Right ventricle myocardium inferior (tissue), 1 donor: ENCODE measurements at regions not wholly inside any gene's neighbourhood (a gene's known extent, or its start where the extent isn't known, plus 50 kb on each side); places are given as distances from the start of the nearest gene placed in this dataset.
"Not testable (repeated sequence)": the region's sequence is repeated elsewhere in the genome, so short reads cannot be mapped to it uniquely, and the experiment has no call there.

Source experiments
- ATAC-seq: fragments of 200-7000 bp; cut with Tn5 transposase; one replicate; pipeline ENCODE4 v1.9.1; 2020; ENCODE audit warnings: mild to moderate bottlenecking, moderate library complexity
- DNase-seq: peaks from one replicate; pipeline ENCODE4 v3.0.0; 2021; ENCODE audit errors: missing footprints
- intact Hi-C: fragments of 100-400 bp; cut with DNase I; formaldehyde crosslinking; loops from one replicate; pipeline ENCODE4 v1.11.0; 2022
- donor health status: DM: no; HTN: yes; CAD: no; lungs with severe emphysema.

DNA sequence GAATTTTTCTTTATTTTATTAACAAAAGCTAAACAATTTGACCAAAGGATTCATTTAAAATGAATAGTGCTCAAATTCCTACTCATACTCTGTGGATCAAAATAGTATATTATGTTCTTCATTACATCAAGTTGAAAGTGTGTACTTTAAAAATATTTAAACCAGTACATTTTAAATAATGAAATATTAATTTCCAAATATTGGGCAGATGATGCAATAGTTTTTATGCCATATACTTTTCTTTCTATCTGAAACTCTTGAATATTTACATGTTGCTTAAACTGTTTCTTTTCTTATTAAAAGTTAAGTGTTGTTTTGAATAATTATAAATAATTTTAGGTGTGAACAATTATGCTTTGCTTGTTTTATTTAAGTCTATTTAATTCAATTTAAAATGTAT lies 144.7 kb upstream of the TMPRSS15 start:
- no peak for DNase-seq
- ATAC-seq: no peak
- intact Hi-C loops: no loop called here

GRCh38 chr21:18549214-18549905 lies 145.8 kb upstream of the TMPRSS15 start:
- no peak for ATAC-seq
- intact Hi-C loops: no loop called here

DNA sequence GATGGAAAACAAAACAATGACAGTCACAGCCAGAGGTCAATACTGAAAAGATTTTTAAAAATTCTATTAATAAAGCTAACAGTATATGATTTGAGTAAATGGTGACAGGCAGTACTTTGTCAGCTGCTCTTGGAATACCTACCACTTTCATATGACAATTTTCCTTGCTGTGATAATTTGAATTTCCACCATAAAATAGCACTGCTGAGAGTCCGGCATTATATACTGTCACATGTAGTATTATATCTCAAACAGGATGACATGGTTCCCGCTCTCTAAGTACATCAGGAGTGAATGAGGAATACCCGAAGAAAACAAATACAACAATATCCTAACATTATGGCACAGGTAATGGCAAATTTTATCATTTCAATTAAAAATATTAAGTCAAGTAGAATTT lies 146.8 kb upstream of the TMPRSS15 start:
- intact Hi-C loops: no loop called here
- ATAC-seq: no peak
- DNase-seq: no peak

More at GRCh38 chr21:18549214-18549905, 145.8 kb upstream of the TMPRSS15 start:
- DNase-seq: no peak

GRCh38 chr21:18553786-18554185 lies 150.2 kb upstream of the TMPRSS15 start:
- DNase-seq (no peak), ATAC-seq (no peak)

DNA sequence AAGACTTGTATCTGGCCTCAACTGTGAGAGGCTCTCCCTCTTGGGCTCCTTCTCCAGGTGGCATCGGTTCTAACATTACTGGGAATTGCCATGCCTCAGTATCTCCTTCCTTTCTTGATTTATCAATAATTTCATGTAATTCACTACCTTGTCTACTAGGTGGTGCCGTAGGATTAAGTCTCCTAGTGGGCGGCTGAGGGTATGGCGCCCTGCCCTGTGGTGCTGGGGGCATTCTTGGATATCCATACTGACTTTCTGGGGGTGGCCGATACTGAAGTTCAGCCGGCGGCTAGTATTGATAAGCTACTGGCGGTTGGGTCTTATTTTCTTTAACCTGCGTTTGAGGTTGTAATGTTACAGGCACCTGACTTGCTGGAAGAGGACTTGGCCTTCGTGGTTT lies 164.2 kb upstream of the TMPRSS15 start:
- intact Hi-C loops, ATAC-seq, DNase-seq: not testable (repeated sequence)

More at GRCh38 chr21:18553786-18554185, 150.2 kb upstream of the TMPRSS15 start:
- intact Hi-C loops: no loop called here

DNA sequence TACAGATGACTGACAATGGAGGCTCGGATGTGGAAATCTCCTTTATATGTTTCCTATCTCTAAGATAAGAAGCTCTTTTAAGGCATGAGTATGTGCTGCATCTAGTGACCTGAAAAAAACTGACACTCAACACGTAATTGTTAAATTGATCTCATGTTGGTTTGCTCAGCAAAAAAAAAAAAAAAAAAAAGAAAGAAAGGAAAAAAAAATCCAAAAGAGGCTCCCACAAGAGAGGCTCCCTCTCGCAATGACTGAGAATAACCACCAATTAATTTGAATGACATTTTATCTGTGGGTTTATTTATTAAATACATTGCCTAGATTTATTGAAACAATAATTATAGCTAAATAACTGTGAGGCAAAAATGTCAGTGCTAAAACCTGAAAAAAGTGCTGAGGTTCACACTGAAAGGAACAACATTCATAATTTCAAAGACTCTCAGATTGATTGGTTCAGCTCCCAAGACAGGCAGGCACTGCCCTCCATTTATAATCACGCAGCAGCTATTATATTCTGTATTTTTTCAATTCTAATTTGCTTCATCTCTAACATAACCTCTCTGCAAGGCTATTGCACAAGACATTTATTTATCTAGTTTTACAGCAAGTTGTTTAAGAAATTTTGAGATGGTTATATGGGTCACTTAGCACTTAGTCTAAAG lies 184.5 kb upstream of the TMPRSS15 start:
- intact Hi-C loops: no loop called here

DNA sequence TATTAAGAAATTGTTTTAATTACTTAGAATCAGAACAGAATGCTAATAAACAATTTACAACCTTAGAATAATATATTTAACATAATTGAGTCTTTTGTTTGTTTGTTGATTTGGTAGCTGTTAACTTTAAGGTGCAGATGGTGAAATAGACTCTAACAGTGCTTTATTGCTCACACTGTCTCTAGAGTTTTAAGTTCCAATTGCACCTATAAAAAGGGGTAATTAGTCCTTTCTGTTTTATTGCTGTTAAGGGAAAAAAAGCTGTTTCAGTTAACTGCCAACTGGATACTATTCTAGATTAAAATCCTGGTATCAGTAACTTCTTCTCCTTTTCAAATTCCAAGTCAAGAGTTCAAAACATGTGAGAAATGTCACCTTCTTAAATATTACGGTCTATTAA lies 197.6 kb upstream of the TMPRSS15 start:
- ATAC-seq (no peak), DNase-seq (no peak)
- intact Hi-C loops: no loop called here

More for the DNA sequence above, 184.5 kb upstream of the TMPRSS15 start:
- DNase-seq: no peak
- ATAC-seq: no peak

GRCh38 chr21:18602711-18603110 lies 199.1 kb upstream of the TMPRSS15 start:
- no peak for ATAC-seq
- DNase-seq: no peak
- intact Hi-C loops: no loop called here

- DNase-seq: no peak
- ATAC-seq: no peak
- intact Hi-C loops: no loop called here
Observed at GRCh38 chr21:18603261-18603660, 199.7 kb upstream of the TMPRSS15 start.

DNA sequence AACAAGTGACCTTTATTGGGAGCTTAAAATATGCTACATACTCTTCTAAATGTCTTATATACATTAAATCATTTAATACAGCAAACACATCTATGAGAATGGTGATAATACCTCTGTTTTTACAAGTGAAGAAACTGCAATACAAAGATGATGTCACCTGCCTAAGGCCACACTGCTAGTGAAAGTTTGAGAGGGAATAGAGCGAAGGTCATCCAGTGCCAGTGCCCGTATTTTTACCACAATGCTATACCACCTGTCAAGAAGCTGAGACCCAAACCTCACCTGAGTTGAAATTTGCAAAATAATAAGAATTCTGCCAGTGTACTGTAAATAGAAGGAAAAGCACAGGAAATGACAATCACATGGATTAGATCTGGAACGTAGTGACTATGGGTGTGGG lies 200.4 kb upstream of the TMPRSS15 start:
- no peak for DNase-seq
- no peak for ATAC-seq
- intact Hi-C loops: no loop called here

DNA sequence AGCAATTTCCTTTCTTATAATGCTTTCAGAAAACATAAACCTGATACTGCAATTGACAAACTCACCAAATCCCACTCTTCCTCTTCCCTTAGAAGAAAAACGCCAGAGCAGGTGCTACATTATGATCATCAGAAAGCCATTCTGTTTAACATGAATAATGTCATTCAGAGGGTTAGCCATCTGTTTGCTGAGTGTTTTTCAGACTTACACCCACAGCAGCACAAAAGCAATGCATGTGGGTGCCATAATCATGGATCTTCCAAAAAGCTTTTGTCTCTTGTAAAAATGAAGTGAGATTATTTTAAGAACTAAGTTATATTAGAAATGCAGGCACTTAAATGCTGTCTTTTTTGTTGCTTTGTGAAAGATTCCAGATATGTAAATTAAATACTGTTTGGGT lies 204.6 kb upstream of the TMPRSS15 start:
- no peak for DNase-seq
- ATAC-seq: no peak
- intact Hi-C loops: no loop called here

GRCh38 chr21:18614303-18614702 lies 210.7 kb upstream of the TMPRSS15 start:
- DNase-seq (no peak), ATAC-seq (no peak)
- intact Hi-C loops: no loop called here

DNA sequence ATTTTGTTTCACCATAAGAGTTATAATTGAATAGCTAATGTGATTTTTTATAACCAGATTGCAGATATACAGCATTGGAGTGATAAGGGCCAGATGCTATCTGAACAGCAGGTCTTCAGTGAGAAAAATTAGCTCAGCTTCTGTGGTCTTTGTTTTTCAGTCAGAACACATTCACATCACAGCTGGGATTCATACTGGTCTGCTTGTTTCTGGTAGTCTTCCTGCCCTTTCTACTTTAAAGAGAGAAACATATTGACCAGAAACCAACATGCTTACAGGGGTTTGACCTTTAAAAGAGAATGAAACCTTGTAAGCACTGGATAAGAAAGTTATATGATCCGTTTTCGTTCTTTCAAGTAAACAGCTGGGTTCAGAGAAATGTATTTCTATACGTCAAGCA lies 213.7 kb upstream of the TMPRSS15 start:
- ATAC-seq: no peak
- DNase-seq: no peak
- intact Hi-C loops: no loop called here

DNA sequence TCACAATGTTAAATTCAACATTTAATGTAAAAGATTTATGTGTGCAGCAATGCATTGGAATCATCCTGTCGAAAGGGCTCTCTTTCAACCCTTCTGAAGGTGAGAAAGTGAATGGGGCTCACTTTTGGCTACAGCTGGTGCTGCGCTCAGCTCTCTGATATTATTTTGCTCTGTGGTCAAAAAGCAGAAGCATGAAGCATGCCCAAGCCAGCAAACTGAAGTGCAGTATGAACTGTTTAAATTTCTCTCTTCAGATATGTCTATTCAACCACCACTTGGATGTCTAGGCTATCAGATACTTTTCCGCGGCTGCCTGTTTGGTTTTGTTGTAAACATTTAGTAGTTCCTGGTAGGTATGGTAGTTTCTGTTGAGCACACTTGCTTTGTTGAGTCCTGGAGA lies 216.9 kb upstream of the TMPRSS15 start:
- DNase-seq: no peak
- intact Hi-C loops: no loop called here
- no peak for ATAC-seq

- intact Hi-C loops: no loop called here
- ATAC-seq (no peak), DNase-seq (no peak)
Observed at GRCh38 chr21:18622383-18622782, 218.8 kb upstream of the TMPRSS15 start.

- ATAC-seq: no peak
- no peak for DNase-seq
- intact Hi-C loops: no loop called here
Observed at GRCh38 chr21:18630446-18630845, 226.9 kb upstream of the TMPRSS15 start.

DNA sequence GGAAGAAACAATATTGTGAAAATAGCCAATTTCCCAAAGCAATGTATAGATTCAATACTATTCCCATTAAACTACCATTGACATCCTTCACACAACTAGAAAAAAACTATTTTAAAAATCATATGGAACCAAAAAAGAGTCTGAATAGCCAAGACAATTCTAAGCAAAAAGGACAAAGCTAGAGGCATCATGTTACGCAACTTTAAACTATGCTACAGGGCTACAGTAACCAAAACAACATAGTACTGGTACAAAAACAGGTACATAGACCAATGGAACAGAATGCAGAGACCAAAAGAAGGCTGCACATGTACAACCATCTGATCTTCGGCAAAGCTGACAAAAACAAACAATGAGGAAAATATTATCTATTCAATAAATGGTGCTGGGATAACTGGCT lies 233.3 kb upstream of the TMPRSS15 start:
- DNase-seq (no peak), ATAC-seq (no peak)
- intact Hi-C loops: no loop called here

DNA sequence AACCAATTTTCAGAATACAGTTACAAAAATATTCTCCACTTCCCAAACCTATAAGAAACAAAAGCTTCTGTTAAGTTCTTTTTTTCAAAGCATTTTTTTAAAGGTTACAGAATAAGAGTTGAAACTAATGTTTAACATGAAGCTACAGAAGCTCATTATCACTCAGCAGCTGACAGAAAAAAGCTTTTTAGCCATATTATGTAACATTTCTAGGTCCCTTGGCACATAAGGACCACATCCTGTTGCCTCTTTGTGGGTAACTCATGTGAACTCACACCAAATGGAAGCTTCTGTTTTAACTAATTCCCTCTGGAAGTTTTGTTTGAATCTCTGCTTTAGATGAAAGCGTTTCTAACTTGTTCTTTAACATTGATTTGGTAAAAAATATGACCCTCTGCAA lies 242.5 kb upstream of the TMPRSS15 start:
- ATAC-seq (no peak), DNase-seq (no peak)

GRCh38 chr21:18655931-18656330 lies 252.3 kb upstream of the TMPRSS15 start:
- ATAC-seq (no peak), DNase-seq (no peak)
- intact Hi-C loops: no loop called here

More for the DNA sequence above, 242.5 kb upstream of the TMPRSS15 start:
- intact Hi-C loops: no loop called here

DNA sequence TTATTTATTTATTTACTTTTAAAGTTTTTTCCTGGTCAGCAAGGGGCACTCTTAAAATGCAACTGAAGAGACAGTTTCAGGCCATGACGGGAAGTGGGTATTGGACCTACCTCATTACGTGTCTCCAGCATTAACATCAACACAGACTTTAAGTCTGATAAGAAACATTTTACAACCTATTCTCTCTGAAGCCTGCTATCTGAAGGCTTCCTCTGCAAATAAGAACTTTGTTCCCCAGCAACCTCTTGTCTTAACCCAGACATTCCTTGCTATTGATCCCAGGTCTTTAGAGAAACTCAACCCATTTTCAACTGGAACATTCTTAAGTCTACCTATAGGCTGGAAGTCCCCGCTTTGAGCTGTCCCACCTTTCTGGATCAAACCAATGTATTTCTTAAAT lies 258.3 kb upstream of the TMPRSS15 start:
- ATAC-seq: no peak
- intact Hi-C loops: no loop called here

GRCh38 chr21:18663663-18664062 lies 260.1 kb upstream of the TMPRSS15 start:
- intact Hi-C loops: no loop called here
- ATAC-seq (no peak), DNase-seq (peak; percentile 49)

More for the DNA sequence above, 258.3 kb upstream of the TMPRSS15 start:
- DNase-seq: no peak
